ENCODE measurements at regions not wholly inside any gene's neighbourhood (a gene's known extent, or its start where the extent isn't known, plus 50 kb on each side); places are given as distances from the start of the nearest gene placed in this dataset.

- Histone ChIP-seq H3K36me3 (no peaks in the 10 kb centered on the region), H3K4me1 (no peaks in the 10 kb centered on the region)
Observed at GRCh38 chr11:92557879-92558278, 333.3 kb downstream of the FAT3 start.

GRCh38 chr11:92558323-92558722 is 333.7 kb downstream of the FAT3 start:
- Histone ChIP-seq H3K27ac (no peak overlapping the region), H3K36me3 (no peaks in the 10 kb centered on the region), H3K9me3 (no peaks in the 10 kb centered on the region), H3K4me1 (no peaks in the 10 kb centered on the region), H3K4me3 (no peak overlapping the region), H3K27me3 (no peaks in the 10 kb centered on the region)
- TF ChIP-seq, protein P1, sequence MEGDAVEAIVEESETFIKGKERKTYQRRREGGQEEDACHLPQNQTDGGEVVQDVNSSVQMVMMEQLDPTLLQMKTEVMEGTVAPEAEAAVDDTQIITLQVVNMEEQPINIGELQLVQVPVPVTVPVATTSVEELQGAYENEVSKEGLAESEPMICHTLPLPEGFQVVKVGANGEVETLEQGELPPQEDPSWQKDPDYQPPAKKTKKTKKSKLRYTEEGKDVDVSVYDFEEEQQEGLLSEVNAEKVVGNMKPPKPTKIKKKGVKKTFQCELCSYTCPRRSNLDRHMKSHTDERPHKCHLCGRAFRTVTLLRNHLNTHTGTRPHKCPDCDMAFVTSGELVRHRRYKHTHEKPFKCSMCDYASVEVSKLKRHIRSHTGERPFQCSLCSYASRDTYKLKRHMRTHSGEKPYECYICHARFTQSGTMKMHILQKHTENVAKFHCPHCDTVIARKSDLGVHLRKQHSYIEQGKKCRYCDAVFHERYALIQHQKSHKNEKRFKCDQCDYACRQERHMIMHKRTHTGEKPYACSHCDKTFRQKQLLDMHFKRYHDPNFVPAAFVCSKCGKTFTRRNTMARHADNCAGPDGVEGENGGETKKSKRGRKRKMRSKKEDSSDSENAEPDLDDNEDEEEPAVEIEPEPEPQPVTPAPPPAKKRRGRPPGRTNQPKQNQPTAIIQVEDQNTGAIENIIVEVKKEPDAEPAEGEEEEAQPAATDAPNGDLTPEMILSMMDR (IDR thresholded peaks at IDR 0.05): no peak
- DNase-seq (ENCODE audit: low spot score): no peak

More at GRCh38 chr11:92557879-92558278, 333.3 kb downstream of the FAT3 start:
- H3K9me3 ChIP-seq: no peaks in the 10 kb centered on the region
- DNase-seq (ENCODE audit: low spot score): no peak
- no peaks in the 10 kb centered on the region for H3K27me3 ChIP-seq
- no peak overlapping the region for H3K4me3 ChIP-seq
- TF ChIP-seq, protein P1 (IDR thresholded peaks at IDR 0.05): no peak
- no peak overlapping the region for H3K27ac ChIP-seq

DNA sequence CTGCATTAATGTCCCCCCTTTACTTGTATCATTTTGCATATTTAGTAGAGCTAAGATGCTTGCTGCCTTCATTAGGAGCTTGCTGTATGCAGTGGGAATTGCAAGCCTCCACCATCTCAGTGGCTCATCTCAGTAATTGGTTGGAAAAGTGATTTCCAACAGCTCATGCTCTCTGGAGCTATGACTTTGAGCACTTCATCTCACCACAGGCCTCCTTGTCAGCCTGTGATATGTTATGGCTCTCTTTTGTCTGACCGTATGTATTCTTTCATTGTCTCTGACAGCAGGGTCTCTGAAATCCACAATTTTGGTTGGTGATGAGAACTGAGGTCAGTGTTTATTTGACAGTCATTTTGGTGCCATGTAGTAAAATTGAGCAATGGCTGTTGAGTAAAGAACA is 345.1 kb downstream of the FAT3 start:
- Histone ChIP-seq H3K27ac (no peak overlapping the region), H3K36me3 (no peaks in the 10 kb centered on the region), H3K4me3 (no peak overlapping the region), H3K27me3 (no peaks in the 10 kb centered on the region), H3K4me1 (no peaks in the 10 kb centered on the region), H3K9me3 (no peaks in the 10 kb centered on the region)
- no peak for DNase-seq (ENCODE audit: low spot score)
- TF ChIP-seq, protein P1 (IDR thresholded peaks at IDR 0.05): no peak

DNA sequence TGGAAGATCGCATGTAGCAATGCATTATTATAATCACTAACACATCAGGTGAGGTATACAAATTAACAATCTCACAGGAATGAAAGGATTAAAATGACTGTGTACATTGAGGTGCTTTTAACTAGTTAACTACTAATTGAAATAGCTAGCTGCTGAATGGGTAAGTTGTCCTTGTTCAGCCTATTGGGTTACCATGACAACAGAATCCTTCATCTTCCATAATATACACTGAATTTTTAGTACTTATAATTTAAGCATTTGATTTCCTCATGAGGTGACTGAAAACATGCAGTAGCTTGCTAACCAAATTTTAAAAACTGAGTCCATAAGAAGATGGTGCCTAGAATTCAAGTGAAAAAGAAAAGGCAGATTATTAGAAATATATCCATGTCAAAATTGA is 347.9 kb downstream of the FAT3 start:
- no peak for DNase-seq (ENCODE audit: low spot score)
- Histone ChIP-seq H3K9me3 (no peaks in the 10 kb centered on the region), H3K27ac (no peak overlapping the region), H3K4me1 (no peaks in the 10 kb centered on the region), H3K27me3 (no peaks in the 10 kb centered on the region), H3K4me3 (no peak overlapping the region), H3K36me3 (no peaks in the 10 kb centered on the region)
- TF ChIP-seq, protein P1 (IDR thresholded peaks at IDR 0.05): no peak

- Histone ChIP-seq H3K36me3 (no peaks in the 10 kb centered on the region), H3K4me3 (no peak overlapping the region), H3K4me1 (no peaks in the 10 kb centered on the region), H3K27ac (no peak overlapping the region), H3K27me3 (no peaks in the 10 kb centered on the region), H3K9me3 (no peaks in the 10 kb centered on the region)
- no peak for DNase-seq (ENCODE audit: low spot score)
- TF ChIP-seq, protein P1 (IDR thresholded peaks at IDR 0.05): no peak
Observed at GRCh38 chr11:92576315-92576714, 351.7 kb downstream of the FAT3 start.

DNA sequence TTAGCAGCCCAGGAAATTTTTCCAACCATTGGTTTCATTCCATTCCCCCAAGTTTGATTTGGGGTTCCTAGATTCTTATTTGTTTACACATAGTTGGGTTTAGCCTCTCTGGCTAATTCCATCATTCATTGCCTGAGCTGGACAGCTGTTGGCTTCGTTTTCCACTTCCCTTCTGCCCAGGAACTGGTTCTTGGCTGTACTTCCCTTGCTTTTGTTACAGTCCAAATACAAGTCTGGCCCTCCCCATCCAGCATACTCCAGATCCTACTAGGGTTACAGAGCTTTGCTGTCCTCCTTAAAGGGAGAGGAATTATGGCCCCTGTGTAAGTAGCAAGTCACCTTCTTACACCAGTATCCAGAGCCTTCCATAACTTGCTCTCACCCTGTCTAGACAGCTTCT is 356.3 kb downstream of the FAT3 start:
- DNase-seq (ENCODE audit: low spot score): no peak
- Histone ChIP-seq H3K36me3 (no peaks in the 10 kb centered on the region), H3K4me3 (no peak overlapping the region), H3K27me3 (no peaks in the 10 kb centered on the region), H3K4me1 (no peaks in the 10 kb centered on the region), H3K9me3 (no peaks in the 10 kb centered on the region), H3K27ac (no peak overlapping the region)
- TF ChIP-seq, protein P1 (IDR thresholded peaks at IDR 0.05): no peak

Measured in right atrium auricular region (tissue), 2 donors.